BJ (cell line): ENCODE measurements at regions not wholly inside any gene's neighbourhood (a gene's known extent, or its start where the extent isn't known, plus 50 kb on each side); places are given as distances from the start of the nearest gene placed in this dataset.

Experiments
- CTCF ChIA-PET: fragments of 350-600 bp; formaldehyde crosslinking; extraction: SDS; loops from one replicate; lab custom pipeline; 2021; ENCODE audit warnings: antibody characterized with exemption, inconsistent platforms; lab: Yijun Ruan, JAX
- POLR2A ChIA-PET: fragments of 300-600 bp; sonication (Branson Sonifier 250); formaldehyde crosslinking; extraction: SDS; loops from one replicate; lab custom pipeline; 2021; ENCODE audit warnings: antibody characterized with exemption; lab: Charles Lee
- DNase-seq: peaks from one replicate; pipeline ENCODE4 v3.0.0-alpha.2; 2011; ENCODE audit warnings: low read depth
- H3K27me3 ChIP-seq: 2 replicates; pipeline ENCODE4 v1.6.0; 2011; ENCODE audit warnings: low read length; ENCODE audit not compliant: control insufficient read depth, insufficient read depth
- H3K36me3 ChIP-seq: 2 replicates; pipeline ENCODE4 v1.5.1; 2011; ENCODE audit warnings: low read length; ENCODE audit not compliant: control insufficient read depth, insufficient read depth
- H3K4me3 ChIP-seq: 2 replicates; pipeline ENCODE4 v1.5.1; 2011; ENCODE audit warnings: low read depth, mild to moderate bottlenecking, control low read depth, low read length
- CTCF ChIP-seq: IDR thresholded peaks from 2 replicates; pipeline ENCODE4 v1.5.1; 2011; ENCODE audit warnings: low read depth, mild to moderate bottlenecking, control low read depth, inconsistent platforms, low read length, moderate library complexity; ENCODE audit not compliant: insufficient read depth

GRCh38 chr1:100607628-100608240 is 69.8 kb downstream of the GPR88 start:
- CTCF ChIA-PET: interaction anchor here (1.0 to 2.9 kb wide), 7 partner anchors 13 to 260 kb away, joined by 3 to 55 read pairs (median 4); no protein-coding TSS in a partner anchor
- no peaks in the 10 kb centered on the region for H3K27me3 ChIP-seq

GRCh38 chr1:100609849-100610248 is 71.9 kb downstream of the GPR88 start:
- TF ChIP-seq CTCF: no peak
- H3K27me3 ChIP-seq: no peaks in the 10 kb centered on the region
- POLR2A ChIA-PET: no interaction called here
- CTCF ChIA-PET: interaction anchor here (1.4 to 1.7 kb wide), 3 partner anchors 13 to 258 kb away, joined by 3 to 6 read pairs (median 4); no protein-coding TSS in a partner anchor
- no peak overlapping the region for H3K4me3 ChIP-seq
- no peak for DNase-seq
- H3K36me3 ChIP-seq: no peaks in the 10 kb centered on the region

More at GRCh38 chr1:100607628-100608240, 69.8 kb downstream of the GPR88 start:
- POLR2A ChIA-PET: interaction anchor here (0.6 kb wide), 1 partner anchor 258 kb away, joined by 4 read pairs; no protein-coding TSS in a partner anchor
- Histone ChIP-seq H3K36me3 (no peaks in the 10 kb centered on the region), H3K4me3 (no peak overlapping the region)
- DNase-seq: no peak
- TF ChIP-seq CTCF: no peak

- no peaks in the 10 kb centered on the region for H3K27me3 ChIP-seq
- H3K36me3 ChIP-seq: no peaks in the 10 kb centered on the region
- TF ChIP-seq CTCF: no peak
- ChIA-PET POLR2A (no interaction called here), CTCF (interaction anchor here (0.5 to 1.8 kb wide), 3 partner anchors 10 to 255 kb away, joined by 3 to 6 read pairs (median 5); no protein-coding TSS in a partner anchor)
- DNase-seq: no peak
- no peak overlapping the region for H3K4me3 ChIP-seq
These were observed 73.1 kb downstream of the GPR88 start for GRCh38 chr1:100611086-100611485.

- H3K4me3 ChIP-seq: no peak overlapping the region
- H3K27me3 ChIP-seq: no peaks in the 10 kb centered on the region
- DNase-seq: no peak
- ChIA-PET POLR2A (no interaction called here), CTCF (interaction anchor here (1.8 kb wide), 1 partner anchor 9 kb away, joined by 6 read pairs; no protein-coding TSS in a partner anchor)
- no peak for TF ChIP-seq CTCF
- no peaks in the 10 kb centered on the region for H3K36me3 ChIP-seq
These were observed 74.6 kb downstream of the GPR88 start for GRCh38 chr1:100612540-100612939.

- no peaks in the 10 kb centered on the region for H3K36me3 ChIP-seq
- H3K27me3 ChIP-seq: no peaks in the 10 kb centered on the region
- ChIA-PET POLR2A (interaction anchor here (0.5 kb wide), 1 partner anchor 85 kb away, joined by 3 read pairs; no protein-coding TSS in a partner anchor), CTCF (interaction anchor here (0.5 to 1.0 kb wide), 2 partner anchors 11 to 108 kb away, joined by 3 to 4 read pairs; no protein-coding TSS in a partner anchor)
- TF ChIP-seq CTCF: no peak
- DNase-seq: no peak
- no peak overlapping the region for H3K4me3 ChIP-seq
These were observed 76.0 kb downstream of the GPR88 start for GRCh38 chr1:100613817-100614559.
